ENCODE measurements at regions not wholly inside any gene's neighbourhood (a gene's known extent, or its start where the extent isn't known, plus 50 kb on each side); places are given as distances from the start of the nearest gene placed in this dataset.

- no peak for DNase-seq (ENCODE audit: low read depth in 3 of 3, low spot score in 1 of 3)
Observed at GRCh38 chr6:150651808-150652470, 52.3 kb downstream of the PLEKHG1 start.

DNA sequence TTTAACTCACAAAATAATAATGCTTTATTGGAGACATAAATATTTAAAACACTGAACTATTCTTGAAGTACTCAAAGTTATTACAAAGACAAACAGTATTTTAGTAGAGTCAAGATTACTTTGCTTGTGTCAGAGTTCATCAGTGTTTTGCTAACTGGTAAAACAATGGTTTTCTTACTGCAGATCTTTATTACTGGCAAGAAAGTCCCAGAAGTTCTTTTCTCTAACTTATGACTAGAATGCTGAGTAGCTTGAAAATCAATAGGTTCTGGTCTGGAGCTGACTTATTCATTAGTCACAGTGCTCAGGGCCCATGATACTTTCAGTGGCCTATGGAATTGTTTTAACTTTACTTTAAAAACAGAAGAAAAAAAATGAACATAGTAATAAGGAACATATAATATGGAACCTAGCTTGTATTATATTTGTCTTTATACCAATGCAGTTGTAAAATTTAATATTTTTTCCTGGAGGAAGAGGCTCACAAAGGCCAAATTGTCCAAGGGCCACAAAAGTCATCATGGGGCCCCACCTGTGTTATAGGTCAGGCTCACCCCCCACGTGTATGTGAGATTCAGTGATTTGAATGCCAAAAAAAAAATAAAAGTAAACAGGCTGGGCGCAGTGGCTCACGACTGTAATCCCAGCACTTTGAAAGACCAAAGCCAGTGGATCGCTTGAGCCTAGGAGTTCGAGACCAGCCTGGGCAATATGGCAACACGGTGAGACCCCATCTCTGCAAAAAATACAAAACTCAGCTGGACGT lies 53.3 kb downstream of the PLEKHG1 start:
- DNase-seq (ENCODE audit: low read depth in 3 of 3, low spot score in 1 of 3) = no peak

GRCh38 chr6:150654608-150655007 lies 54.9 kb downstream of the PLEKHG1 start:
- no peak for DNase-seq (ENCODE audit: low read depth in 3 of 3, low spot score in 1 of 3)

DNA sequence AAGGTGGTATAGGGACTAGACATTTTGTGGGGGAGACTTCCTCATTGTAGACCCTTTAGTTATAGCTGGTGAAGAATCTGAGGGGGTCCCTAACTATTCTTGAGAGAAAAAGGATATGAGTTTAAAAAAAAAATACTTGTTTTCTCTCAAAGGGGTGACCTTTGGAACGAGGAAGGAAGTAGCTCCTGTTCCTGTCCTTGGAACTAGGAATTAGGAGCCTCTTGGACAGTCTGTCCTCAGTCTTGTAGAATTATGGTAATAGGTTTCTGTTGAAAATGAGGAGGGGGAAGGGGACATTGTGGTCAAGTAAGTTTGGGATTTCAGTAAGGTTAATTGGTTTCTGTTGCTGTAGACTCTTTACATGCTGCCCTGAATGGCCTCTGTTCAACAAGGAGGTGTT lies 56.5 kb downstream of the PLEKHG1 start:
- no peak for DNase-seq (ENCODE audit: low read depth in 3 of 3, low spot score in 1 of 3)

GRCh38 chr6:150658421-150658820 lies 58.7 kb downstream of the PLEKHG1 start:
- no peak for DNase-seq (ENCODE audit: low read depth in 3 of 3, low spot score in 1 of 3)

- no peak for DNase-seq (ENCODE audit: low read depth in 3 of 3, low spot score in 1 of 3)
Observed at GRCh38 chr6:150659046-150659763, 59.5 kb downstream of the PLEKHG1 start.

DNA sequence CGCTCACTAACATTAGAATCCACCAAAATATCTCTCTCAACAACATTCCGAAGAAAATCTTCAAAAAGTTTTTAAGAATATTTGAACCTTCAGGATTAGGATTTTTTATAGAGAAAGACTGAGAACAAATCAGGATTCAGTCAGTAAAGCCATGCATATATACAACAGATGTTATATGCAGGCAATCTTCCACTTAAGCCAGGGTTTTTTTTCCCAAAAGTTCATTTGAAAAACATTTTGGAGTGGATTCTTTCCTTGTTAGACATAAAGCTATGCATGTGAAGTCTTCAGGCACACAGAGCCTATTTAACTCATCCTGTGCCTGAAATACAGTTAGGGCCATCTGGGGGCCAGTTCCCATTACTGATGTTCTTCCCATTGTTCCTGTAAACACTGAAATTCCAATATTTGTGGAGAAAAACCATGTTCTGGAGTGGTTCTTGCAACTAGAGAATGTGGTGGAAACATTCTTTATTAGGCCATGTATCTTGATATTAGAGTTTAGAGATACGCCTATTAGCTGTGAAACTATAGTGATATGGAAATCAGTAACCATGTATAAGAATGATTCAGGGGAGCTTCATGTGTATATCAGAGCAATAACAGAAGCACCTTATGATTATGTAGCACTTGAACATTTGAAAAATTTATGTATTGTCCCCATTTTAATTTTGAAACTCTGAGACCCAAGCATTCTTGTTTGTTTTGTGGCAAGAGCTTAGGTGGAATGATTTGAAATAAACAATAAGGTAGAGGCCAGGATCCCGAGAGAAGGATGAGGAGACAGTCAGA lies 61.7 kb downstream of the PLEKHG1 start:
- no peak for DNase-seq (ENCODE audit: low read depth in 3 of 3, low spot score in 1 of 3)

DNA sequence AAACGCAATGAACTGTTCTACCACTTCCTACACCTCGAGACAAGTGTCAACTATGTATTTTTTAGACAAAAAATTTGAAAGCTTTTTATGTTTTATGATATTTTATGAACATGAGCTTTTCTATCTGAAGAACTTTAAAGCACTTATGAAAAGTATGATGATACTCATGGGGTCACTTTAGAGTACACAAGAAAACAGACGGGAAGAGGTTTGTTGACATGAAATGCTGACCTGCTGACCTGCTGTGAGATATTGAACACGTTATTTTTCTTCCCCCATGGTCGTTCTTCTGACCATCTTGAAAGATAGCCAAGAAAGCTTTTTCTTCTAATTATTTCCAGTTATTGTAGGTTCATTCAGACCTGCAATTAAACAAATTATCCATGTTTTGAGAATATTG lies 63.1 kb downstream of the PLEKHG1 start:
- no peak for DNase-seq (ENCODE audit: low read depth in 3 of 3, low spot score in 1 of 3)

GRCh38 chr6:150664091-150664490 lies 64.4 kb downstream of the PLEKHG1 start:
- no peak for DNase-seq (ENCODE audit: low read depth in 3 of 3, low spot score in 1 of 3)

DNA sequence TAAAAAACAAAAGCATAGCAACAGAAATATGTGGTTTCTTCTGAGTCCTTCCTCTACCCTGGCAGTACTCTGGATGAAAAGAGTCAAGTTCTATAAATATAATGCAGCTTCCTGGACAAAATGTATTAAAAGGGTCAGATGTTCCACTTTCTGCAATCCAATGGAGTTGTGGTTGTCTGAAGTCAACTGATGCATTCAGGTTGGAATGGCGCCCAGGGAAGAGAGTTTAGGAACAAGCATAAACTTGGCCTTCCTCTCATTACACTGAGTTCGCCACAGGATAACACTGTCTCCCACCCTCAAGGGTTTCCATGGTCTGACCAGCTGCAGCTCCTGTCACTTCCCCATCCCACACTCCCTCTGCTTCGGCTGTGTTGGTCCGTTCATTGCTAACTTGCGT lies 66.4 kb downstream of the PLEKHG1 start:
- no peak for DNase-seq (ENCODE audit: low read depth in 3 of 3, low spot score in 1 of 3)

GRCh38 chr6:150667359-150667758 lies 67.7 kb downstream of the PLEKHG1 start:
- no peak for DNase-seq (ENCODE audit: low read depth in 3 of 3, low spot score in 1 of 3)

DNA sequence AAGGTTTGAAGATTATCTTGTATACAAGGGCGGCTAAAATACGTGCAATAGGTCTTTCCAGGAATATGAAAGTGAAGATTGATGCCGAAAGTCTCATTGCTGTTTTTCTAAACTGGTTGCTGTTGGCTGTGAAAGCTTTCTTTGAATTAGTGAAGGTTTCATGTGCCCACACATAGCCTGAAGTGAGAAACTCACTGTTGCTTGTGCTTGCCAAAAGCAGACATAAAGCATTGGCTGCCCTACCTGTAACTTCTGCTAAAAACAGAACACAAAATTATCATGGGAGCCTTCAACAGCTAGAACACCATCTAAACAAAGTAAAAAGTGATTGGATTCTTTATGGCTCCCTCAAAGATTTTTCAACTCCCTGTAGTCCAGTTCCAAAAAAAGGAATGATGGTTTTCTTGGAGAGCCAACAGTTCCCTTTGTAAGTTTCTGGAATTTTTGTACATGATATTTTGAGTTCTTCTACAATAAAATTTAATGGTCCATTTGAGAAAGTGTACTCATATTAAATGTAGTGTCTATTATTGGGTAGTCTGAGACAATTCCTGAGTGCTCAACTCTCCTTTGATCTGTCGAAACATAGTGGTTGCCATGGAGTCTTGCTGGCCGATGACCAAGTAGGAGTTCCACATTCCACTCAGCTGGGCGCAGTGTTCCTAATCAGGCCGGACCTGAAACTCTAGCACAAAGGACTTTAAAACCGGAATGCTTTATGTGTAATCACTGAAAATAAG lies 68.5 kb downstream of the PLEKHG1 start:
- DNase-seq (ENCODE audit: low read depth in 3 of 3, low spot score in 1 of 3) = no peak

- no peak for DNase-seq (ENCODE audit: low read depth in 3 of 3, low spot score in 1 of 3)
Observed at GRCh38 chr6:150668900-150669302, 69.2 kb downstream of the PLEKHG1 start.

DNA sequence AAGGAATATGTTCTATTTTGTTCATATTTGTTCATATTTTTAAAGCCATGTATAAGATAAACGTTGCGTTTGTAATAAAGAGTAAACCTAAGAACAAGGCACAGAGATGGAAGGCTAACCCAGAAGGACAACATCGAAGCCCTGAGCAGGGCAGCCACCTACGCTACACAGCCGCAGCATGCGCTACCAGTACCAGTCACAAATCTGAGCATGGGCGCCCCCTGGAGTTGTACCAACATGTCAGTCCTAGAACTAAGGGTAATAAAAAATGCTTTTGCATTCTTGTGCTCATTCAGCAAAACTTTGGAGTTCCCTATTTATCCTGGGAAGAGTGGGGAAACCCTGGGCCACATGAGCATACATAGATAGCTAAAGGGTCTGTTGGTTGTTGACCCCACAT lies 70.6 kb downstream of the PLEKHG1 start:
- no peak for DNase-seq (ENCODE audit: low read depth in 3 of 3, low spot score in 1 of 3)

- no peak for DNase-seq (ENCODE audit: low read depth in 3 of 3, low spot score in 1 of 3)
Observed at GRCh38 chr6:150672800-150673199, 73.1 kb downstream of the PLEKHG1 start.

DNA sequence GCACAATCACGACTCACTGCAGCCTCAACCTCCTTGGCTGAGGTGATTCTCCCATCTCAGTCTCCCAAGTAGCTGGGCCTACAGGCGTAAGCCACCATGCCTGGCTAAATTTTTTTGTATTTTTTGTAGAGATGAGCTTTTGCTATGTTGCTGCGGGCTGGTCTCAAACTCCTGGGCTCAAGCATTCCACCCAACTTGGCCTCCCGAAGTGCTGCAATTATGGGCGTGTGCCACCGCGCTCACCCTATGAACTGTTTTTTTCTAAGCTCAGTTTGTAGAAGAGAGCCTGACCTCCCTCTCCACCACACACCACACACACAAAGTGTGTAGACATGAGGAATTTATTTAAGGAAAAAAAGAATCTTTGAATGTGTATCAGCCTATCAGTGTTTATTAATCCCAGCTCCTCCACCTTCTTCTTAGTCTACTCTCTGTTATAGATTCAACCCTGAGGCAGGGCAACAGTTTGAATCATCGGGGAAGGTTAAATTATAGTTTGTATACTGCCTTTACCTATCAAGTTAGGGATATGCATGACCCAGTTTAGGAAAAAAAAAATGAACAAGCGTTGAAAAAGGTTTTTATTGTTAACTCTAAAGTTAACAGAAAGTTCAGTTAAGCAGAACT lies 74.1 kb downstream of the PLEKHG1 start:
- no peak for DNase-seq (ENCODE audit: low read depth in 3 of 3, low spot score in 1 of 3)

DNA sequence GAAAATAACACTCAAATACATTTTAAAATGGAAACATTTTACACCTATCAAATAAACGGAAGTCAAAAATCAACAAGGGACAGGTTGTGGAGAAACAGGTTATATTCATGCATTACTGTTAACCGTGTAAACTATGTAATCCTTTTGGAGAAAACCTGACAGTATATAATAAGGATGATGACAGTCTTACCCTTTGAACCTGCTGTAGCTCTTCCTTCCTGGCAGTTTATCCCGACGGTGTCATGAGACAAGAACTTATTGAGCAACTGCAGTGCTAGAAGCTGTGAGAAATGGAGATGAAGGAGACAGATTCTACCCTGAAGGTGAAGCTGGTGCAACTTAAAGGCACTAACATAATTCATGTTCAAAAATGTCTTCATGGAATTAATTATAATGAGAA lies 76.7 kb downstream of the PLEKHG1 start:
- DNase-seq (ENCODE audit: low read depth in 3 of 3, low spot score in 1 of 3) = no peak

DNA sequence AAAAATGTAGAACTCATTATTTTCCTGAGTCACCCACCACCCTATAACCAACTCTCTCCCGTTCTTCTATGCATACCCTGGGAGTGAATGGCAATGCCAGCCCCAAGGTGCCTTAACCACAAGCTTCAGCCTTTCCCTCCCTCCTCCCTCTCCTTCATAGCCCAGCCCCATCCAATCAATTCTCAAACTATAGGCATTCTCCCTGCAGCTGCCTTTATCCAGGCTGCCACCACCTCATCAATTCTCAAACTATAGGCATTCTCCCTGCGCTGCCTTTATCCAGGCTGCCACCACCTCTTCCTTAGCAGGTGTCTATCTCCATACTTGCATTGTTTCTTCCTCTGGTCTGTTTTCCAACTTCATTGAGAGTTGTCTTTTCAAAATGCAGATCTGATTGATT lies 77.1 kb downstream of the PLEKHG1 start:
- DNase-seq (ENCODE audit: low read depth in 3 of 3, low spot score in 1 of 3) = no peak

DNA sequence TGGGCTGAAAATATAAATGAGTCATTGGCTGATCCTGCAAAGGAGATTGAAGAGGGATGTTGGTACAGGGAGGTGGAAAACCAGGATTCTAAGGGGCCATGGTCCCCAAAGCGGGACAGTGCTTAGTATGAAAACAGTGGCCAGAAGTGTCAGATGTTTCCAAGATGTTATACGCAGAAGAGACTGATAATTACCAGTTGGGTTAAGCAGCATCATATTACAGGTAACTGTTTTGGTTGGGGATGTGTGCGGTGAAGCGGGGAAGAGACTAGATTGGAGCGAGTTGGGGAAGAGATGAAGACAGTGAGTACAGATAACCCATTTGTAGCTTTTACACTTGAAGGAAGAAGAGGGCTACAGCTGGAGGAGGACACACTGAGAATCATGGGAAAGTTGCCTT lies 80.8 kb downstream of the PLEKHG1 start:
- no peak for DNase-seq (ENCODE audit: low read depth in 3 of 3, low spot score in 1 of 3)

Measured in stimulated activated CD4-positive, alpha-beta T cell treated with anti-CD3 and anti-CD28 coated beads, TNF-alpha, amount 100 ng/mL, for 1 hour (primary cell).